ENCODE measurements at regions not wholly inside any gene's neighbourhood (a gene's known extent, or its start where the extent isn't known, plus 50 kb on each side); places are given as distances from the start of the nearest gene placed in this dataset.

- TF ChIP-seq CTCF (conservative IDR thresholded peaks at IDR 0.05 in 1 of 2, IDR thresholded peaks at IDR 0.05 in 1 of 2; ENCODE audit: low read depth in 1 of 2, low read length in 2 of 2) (no peak), EZH2 (IDR thresholded peaks at IDR 0.05; ENCODE audit: low read length, missing control alignments) (no peak)
These were observed 177.8 kb upstream of the PARD3B start for GRCh38 chr2:204367466-204367865.
